Activated CD4-positive, CD25-positive, alpha-beta regulatory T cell treated with anti-CD3 and anti-CD28 coated beads, Interleukin-2, amount 50 U/mL, for 24 hours (primary cell): ENCODE measurements at regions not wholly inside any gene's neighbourhood (a gene's known extent, or its start where the extent isn't known, plus 50 kb on each side); places are given as distances from the start of the nearest gene placed in this dataset.

Experiments
- ATAC-seq, 2 donors: fragments of 150-1000 bp; cut with Tn5 transposase; one replicate each; pipeline ENCODE4 v1.10.0; 2021; ENCODE audit warnings: mild to moderate bottlenecking in 1 of 2, moderate library complexity in 1 of 2

- no peak for ATAC-seq
Measured at GRCh38 chr1:53378061-53378460, 50.2 kb upstream of the LRP8 start.

- no peak for ATAC-seq
Measured at GRCh38 chr1:53378932-53379661, 51.2 kb upstream of the LRP8 start.

GRCh38 chr1:53379662-53380002 lies 51.8 kb upstream of the LRP8 start:
- no peak for ATAC-seq

- ATAC-seq: no peak
Measured at GRCh38 chr1:53380296-53380695, 52.4 kb upstream of the LRP8 start.

GRCh38 chr1:53381790-53382401 lies 54.0 kb upstream of the LRP8 start:
- ATAC-seq: no peak

- ATAC-seq: no peak
Measured at GRCh38 chr1:53383136-53383870, 55.4 kb upstream of the LRP8 start.

GRCh38 chr1:53384796-53385195 lies 56.9 kb upstream of the LRP8 start:
- no peak for ATAC-seq

GRCh38 chr1:53385276-53386225 lies 57.7 kb upstream of the LRP8 start:
- no peak for ATAC-seq

GRCh38 chr1:53388963-53389362 lies 61.1 kb upstream of the LRP8 start:
- ATAC-seq: no peak

- no peak for ATAC-seq
Measured at GRCh38 chr1:53390261-53390660, 62.4 kb upstream of the LRP8 start.

- ATAC-seq: no peak
Measured at GRCh38 chr1:53390736-53391135, 62.9 kb upstream of the LRP8 start.

GRCh38 chr1:53391296-53391695 lies 63.4 kb upstream of the LRP8 start:
- ATAC-seq: no peak

- no peak for ATAC-seq
Measured at GRCh38 chr1:53391982-53392381, 64.1 kb upstream of the LRP8 start.

- no peak for ATAC-seq
Measured at GRCh38 chr1:53392460-53392859, 64.6 kb upstream of the LRP8 start.

GRCh38 chr1:53393325-53393792 lies 65.5 kb upstream of the LRP8 start:
- peak; percentile 67 to 72 for ATAC-seq

GRCh38 chr1:53394306-53394705 lies 64.9 kb upstream of the DMRTB1 start:
- no peak for ATAC-seq

- ATAC-seq: no peak
Measured at GRCh38 chr1:53395671-53396215, 63.5 kb upstream of the DMRTB1 start.

GRCh38 chr1:53396573-53397268 lies 62.5 kb upstream of the DMRTB1 start:
- ATAC-seq: no peak

- no peak for ATAC-seq
Measured at GRCh38 chr1:53398091-53398490, 61.1 kb upstream of the DMRTB1 start.

GRCh38 chr1:53398576-53399365 lies 60.4 kb upstream of the DMRTB1 start:
- no peak for ATAC-seq
